Vagina (tissue), 2 donors: ENCODE measurements at regions not wholly inside any gene's neighbourhood (a gene's known extent, or its start where the extent isn't known, plus 50 kb on each side); places are given as distances from the start of the nearest gene placed in this dataset.

Experiments
- CTCF ChIP-seq, 3 experiments: fragments of 450-650 bp in 2 of 3; fragments of 200-600 bp in 1 of 3; sonication (generic) in 1 of 3; IDR thresholded peaks; one replicate each; pipeline ENCODE4 v1.5.1; 2017 to 2019; ENCODE audit warnings: antibody characterized with exemption in 3 of 3, mild to moderate bottlenecking in 2 of 3, moderate library complexity in 2 of 3
- POLR2A ChIP-seq, 2 donors: fragments of 450-650 bp; IDR thresholded peaks; one replicate each; pipeline ENCODE4 v1.6.1; 2017; ENCODE audit warnings: antibody characterized with exemption in 2 of 2, mild to moderate bottlenecking in 2 of 2, moderate library complexity in 2 of 2
- POLR2AphosphoS5 ChIP-seq, 2 donors: sonication (generic); formaldehyde crosslinking; IDR thresholded peaks; one replicate each; pipeline ENCODE4 v1.9.0; 2017; ENCODE audit warnings: antibody characterized with exemption in 2 of 2, mild to moderate bottlenecking in 2 of 2, low read depth in 1 of 2; ENCODE audit not compliant: insufficient read depth in 1 of 2

GRCh38 chrX:1883772-1884171 lies 268.9 kb downstream of the ASMT start:
- TF ChIP-seq POLR2AphosphoS5 (IDR thresholded peaks at IDR 0.05; ENCODE audit: insufficient read depth in 1 of 2, low read depth in 1 of 2) (no peak), CTCF (IDR thresholded peaks at IDR 0.05) (no peak), POLR2A (IDR thresholded peaks at IDR 0.05) (no peak)
